ENCODE measurements at regions not wholly inside any gene's neighbourhood (a gene's known extent, or its start where the extent isn't known, plus 50 kb on each side); places are given as distances from the start of the nearest gene placed in this dataset.

GRCh38 chr18:52060607-52061304, 279.2 kb upstream of the DCC start:
- TF ChIP-seq EP300 (IDR thresholded peaks at IDR 0.05) (no peak), CTCF (IDR thresholded peaks at IDR 0.05) (no peak), POLR2A (IDR thresholded peaks at IDR 0.05) (no peak)
